B cell (primary cell): ENCODE measurements at regions not wholly inside any gene's neighbourhood (a gene's known extent, or its start where the extent isn't known, plus 50 kb on each side); places are given as distances from the start of the nearest gene placed in this dataset.

Experiments used
- ATAC-seq: fragments of 200-7000 bp; cut with Tn5 transposase; one replicate; pipeline ENCODE4 v1.10.0; 2021; ENCODE audit warnings: low read depth, mild to moderate bottlenecking, moderate number of reproducible peaks, moderate library complexity
- CTCF ChIA-PET: fragments of 350-600 bp; sonication (Branson Sonifier 250); formaldehyde crosslinking; loops from one replicate; lab custom pipeline; 2021; ENCODE audit warnings: antibody characterized with exemption, inconsistent platforms; lab: Charles Lee
- POLR2A ChIA-PET: fragments of 350-600 bp; sonication (Branson Sonifier 250); formaldehyde crosslinking; loops from one replicate; lab custom pipeline; 2021; ENCODE audit warnings: antibody characterized with exemption; lab: Charles Lee
- DNase-seq: peaks from one replicate; pipeline ENCODE4 v3.0.0; 2013
- H2AFZ ChIP-seq: 2 replicates; pipeline ENCODE4 v1.6.1; 2012; ENCODE audit warnings: mild to moderate bottlenecking, low read depth, low read length; ENCODE audit not compliant: insufficient read depth, poor library complexity, severe bottlenecking
- H3K27ac ChIP-seq, 2 donors: 1 replicate in 1 of 2; 2 replicates in 1 of 2; pipeline ENCODE4 v1.5.1; 2012 to 2013; ENCODE audit warnings: low read length in 2 of 2, mild to moderate bottlenecking in 2 of 2, moderate library complexity in 1 of 2
- H3K27me3 ChIP-seq, 4 experiments: fragments of 200-600 bp in 1 of 4; sonication (generic) in 1 of 4; replicated peaks in 1 of 4; 1 replicate in 2 of 4; 2 replicates in 2 of 4; pipeline versions ENCODE4 v1.6.1 to v1.7.0; 2013 to 2016; ENCODE audit warnings: low read length in 3 of 4, mild to moderate bottlenecking in 2 of 4, mixed read lengths in 1 of 4, moderate library complexity in 1 of 4; ENCODE audit not compliant: insufficient read depth in 4 of 4, control insufficient read depth in 3 of 4; ENCODE audit errors: control extremely low read depth in 1 of 4
- H3K36me3 ChIP-seq, 2 experiments: replicated peaks in 1 of 2; 1 replicate in 1 of 2; 2 replicates in 1 of 2; pipeline versions ENCODE4 v1.6.1 to v1.7.1; 2013; ENCODE audit warnings: low read length in 1 of 2; ENCODE audit not compliant: insufficient read depth in 2 of 2, control insufficient read depth in 1 of 2; ENCODE audit errors: control extremely low read depth in 1 of 2, extremely low read depth in 1 of 2
- H3K4me1 ChIP-seq, 2 donors: fragments of 200-600 bp in 1 of 2; sonication (generic) in 1 of 2; 1 replicate in 1 of 2; 2 replicates in 1 of 2; pipeline versions ENCODE4 v1.5.1 to v1.6.1; 2013 to 2017; ENCODE audit warnings: low read length in 2 of 2; ENCODE audit not compliant: control insufficient read depth in 2 of 2, insufficient read depth in 2 of 2
- H3K4me2 ChIP-seq: replicated peaks from 2 replicates; pipeline ENCODE3; 2012; ENCODE audit warnings: mild to moderate bottlenecking, low read depth, low read length; ENCODE audit not compliant: poor library complexity, severe bottlenecking
- H3K4me3 ChIP-seq, 5 experiments: fragments of 200-600 bp in 1 of 5; sonication (generic) in 1 of 5; 1 replicate in 3 of 5; 2 replicates in 2 of 5; pipeline versions ENCODE4 v1.5.1 to v1.7.0; 2011 to 2016; ENCODE audit warnings: low read length in 4 of 5, mild to moderate bottlenecking in 4 of 5, low read depth in 2 of 5, control low read depth in 1 of 5, moderate library complexity in 1 of 5; ENCODE audit not compliant: insufficient read depth in 1 of 5; ENCODE audit errors: control extremely low read depth in 1 of 5, extremely low read depth in 1 of 5
- H3K79me2 ChIP-seq: fragments of 200-600 bp; sonication (generic); one replicate; pipeline ENCODE4 v1.6.0; 2016; ENCODE audit warnings: low read length; ENCODE audit not compliant: control insufficient read depth, insufficient read depth
- H3K9ac ChIP-seq: fragments of 200-600 bp; sonication (generic); 2 replicates; pipeline ENCODE4 v1.6.1; 2017; ENCODE audit warnings: mild to moderate bottlenecking, low read length, moderate library complexity
- H3K9me3 ChIP-seq, 3 donors: one replicate each; pipeline versions ENCODE4 v1.6.1 to v1.7.1; 2013; ENCODE audit warnings: low read length in 2 of 3; ENCODE audit not compliant: control insufficient read depth in 2 of 3, insufficient read depth in 1 of 3; ENCODE audit errors: control extremely low read depth in 1 of 3
- H4K20me1 ChIP-seq: 2 replicates; pipeline ENCODE4 v1.6.0; 2012; ENCODE audit warnings: mild to moderate bottlenecking, low read length; ENCODE audit not compliant: insufficient read depth, control insufficient read depth, poor library complexity, severe bottlenecking
- H3K27ac Mint-ChIP-seq: one replicate; pipeline ENCODE4 v1.8.0; 2021; ENCODE audit warnings: mixed read lengths
- H3K27me3 Mint-ChIP-seq: one replicate; pipeline ENCODE4 v1.8.0; 2021; ENCODE audit warnings: mixed read lengths
- H3K4me1 Mint-ChIP-seq: one replicate; pipeline ENCODE4 v1.8.0; 2021; ENCODE audit warnings: mixed read lengths
- H3K4me3 Mint-ChIP-seq: one replicate; pipeline ENCODE4 v1.8.0; 2021; ENCODE audit warnings: mixed read lengths
- H3K9me3 Mint-ChIP-seq: one replicate; pipeline ENCODE4 v1.8.0; 2022; ENCODE audit warnings: mixed read lengths; ENCODE audit not compliant: insufficient read depth
- CTCF ChIP-seq: fragments of 200-600 bp; IDR thresholded peaks from one replicate; pipeline ENCODE4 v1.8.0; 2022; ENCODE audit warnings: antibody characterized with exemption, mild to moderate bottlenecking
- EZH2 ChIP-seq: IDR thresholded peaks from 2 replicates; pipeline ENCODE4 v1.6.1; 2012; ENCODE audit warnings: borderline replicate concordance, low read depth, mild to moderate bottlenecking, moderate library complexity, low read length; ENCODE audit not compliant: insufficient read depth, poor library complexity, severe bottlenecking
- WGBS: methylation state at CpG from one replicate; pipeline ENCODE4 v1.1.5; 2013; ENCODE audit warnings: missing lambda C conversion rate; ENCODE audit not compliant: insufficient coverage; 5-methylcytosine and 5-hydroxymethylcytosine counted together
- intact Hi-C: fragments of 100-400 bp; cut with micrococcal nuclease; formaldehyde crosslinking; loops from one replicate; pipeline ENCODE4 v1.10.0; 2022

- DNase-seq (no peak), ATAC-seq (no peak)
- Histone ChIP-seq H4K20me1 (no peaks in the 10 kb centered on the region), H3K27me3 (no peaks in the 10 kb centered on the region), H3K36me3 (no peaks in the 10 kb centered on the region), H3K9me3 (peaks cover 0 to 2% (median 0%) of the 10 kb centered on the region in 3 donors), H3K4me2 (no peak overlapping the region), H2AFZ (no peak overlapping the region), H3K4me1 (no peaks in the 10 kb centered on the region), H3K4me3 (no peak overlapping the region), H3K9ac (no peak overlapping the region), H3K79me2 (no peaks in the 10 kb centered on the region), H3K27ac (no peak overlapping the region)
- no peak for TF ChIP-seq CTCF
- TF ChIP-seq EZH2 = no peak
- intact Hi-C loops = no loop called here
- no peaks in the 10 kb centered on the region for H3K4me1 Mint-ChIP-seq
- CTCF ChIA-PET = no interaction called here
- no CpG with 5 or more reads among the region's 4 CpGs for WGBS
- no peak overlapping the region for H3K27ac Mint-ChIP-seq
- no peaks in the 10 kb centered on the region for H3K27me3 Mint-ChIP-seq
- POLR2A ChIA-PET = no interaction called here
- H3K9me3 Mint-ChIP-seq = no peaks in the 10 kb centered on the region
- H3K4me3 Mint-ChIP-seq = no peak overlapping the region
Measured at GRCh38 chr2:138275881-138276280, 225.7 kb upstream of the SPOPL start.

DNA sequence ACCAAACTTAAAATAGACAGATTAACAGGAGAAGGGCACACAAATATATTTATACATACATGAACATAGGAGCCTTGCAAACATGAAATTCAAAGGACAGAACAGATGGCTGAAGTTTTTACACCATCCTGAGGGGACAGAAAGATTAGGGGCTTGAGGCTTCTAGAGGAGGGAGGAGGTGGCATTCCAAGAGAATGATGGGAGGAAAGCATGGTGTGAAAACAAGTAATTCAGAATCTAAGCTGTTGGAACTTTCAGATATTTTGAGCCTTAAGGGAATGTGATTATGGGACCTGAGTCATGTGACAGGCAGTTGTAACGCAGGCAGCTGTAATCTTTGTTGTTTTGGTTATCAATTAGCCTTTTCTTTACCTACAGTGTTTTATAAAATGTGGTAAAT lies 225.2 kb upstream of the SPOPL start:
- Histone ChIP-seq H3K9me3 (peaks cover 0 to 2% (median 0%) of the 10 kb centered on the region in 3 donors), H3K9ac (no peak overlapping the region), H4K20me1 (no peaks in the 10 kb centered on the region), H2AFZ (no peak overlapping the region), H3K79me2 (no peaks in the 10 kb centered on the region), H3K4me1 (no peaks in the 10 kb centered on the region), H3K4me2 (no peak overlapping the region), H3K27me3 (no peaks in the 10 kb centered on the region), H3K4me3 (no peak overlapping the region), H3K27ac (no peak overlapping the region), H3K36me3 (no peaks in the 10 kb centered on the region)
- no peak overlapping the region for H3K4me3 Mint-ChIP-seq
- DNase-seq = no peak
- ATAC-seq = no peak
- no CpG with 5 or more reads among the region's 1 CpG for WGBS
- intact Hi-C loops = no loop called here
- no peaks in the 10 kb centered on the region for H3K27me3 Mint-ChIP-seq
- H3K4me1 Mint-ChIP-seq = no peaks in the 10 kb centered on the region
- POLR2A ChIA-PET = no interaction called here
- no peak overlapping the region for H3K27ac Mint-ChIP-seq
- TF ChIP-seq CTCF = no peak
- TF ChIP-seq EZH2 = no peak
- no peaks in the 10 kb centered on the region for H3K9me3 Mint-ChIP-seq
- CTCF ChIA-PET = no interaction called here
